ENCODE measurements at regions not wholly inside any gene's neighbourhood (a gene's known extent, or its start where the extent isn't known, plus 50 kb on each side); places are given as distances from the start of the nearest gene placed in this dataset.
"Not testable (repeated sequence)": the region's sequence is repeated elsewhere in the genome, so short reads cannot be mapped to it uniquely, and the experiment has no call there.

DNA sequence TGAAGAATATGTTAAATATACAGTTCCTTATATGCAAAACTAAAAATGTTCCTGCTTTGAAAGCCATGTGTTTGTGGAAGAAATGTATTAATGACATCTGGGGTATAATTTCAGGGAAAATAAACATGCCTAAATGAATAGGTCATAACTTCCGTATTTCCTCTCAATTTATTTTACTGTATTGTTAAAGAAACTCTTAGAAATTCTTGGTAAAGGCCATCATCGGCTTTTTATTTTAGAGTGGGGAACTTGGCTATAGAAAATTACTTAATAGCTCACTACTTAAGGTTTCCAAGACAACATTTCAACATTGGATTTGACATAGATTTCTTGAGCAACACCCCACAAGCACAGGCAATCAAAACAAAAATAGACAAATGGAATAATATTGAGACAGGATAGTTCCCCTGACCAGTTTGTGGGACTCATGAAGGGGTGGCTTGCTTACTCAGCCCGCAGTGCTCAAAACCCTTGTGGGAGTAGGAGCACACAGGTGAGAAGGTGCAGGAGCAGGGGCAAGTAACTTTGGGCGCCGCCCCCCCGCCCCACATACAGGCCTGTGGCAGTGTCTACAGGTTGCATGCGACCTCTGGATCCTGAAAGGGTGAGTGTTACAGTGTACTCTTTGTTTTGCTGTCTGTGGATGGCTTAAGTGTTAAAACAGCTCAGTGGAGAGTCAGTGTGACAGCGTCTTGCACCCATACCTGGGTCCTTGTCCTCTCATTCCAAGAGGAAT, 891.4 kb upstream of the C9orf72 start:
- Histone ChIP-seq H3K4me1 (no peaks in the 10 kb centered on the region), H3K27me3 (no peaks in the 10 kb centered on the region), H3K36me3 (no peaks in the 10 kb centered on the region), H3K27ac (no peak overlapping the region), H3K4me3 (replicated peaks in 1 of 3) (no peak overlapping the region), H3K9me3 (no peaks in the 10 kb centered on the region)
- WGBS, 2 donors: 82 to 85% methylated on average over 8 of the region's 8 CpGs
- intact Hi-C loops (cut with DNase I): no loop called here
- DNase-seq: no peak
- TF ChIP-seq, protein P1, sequence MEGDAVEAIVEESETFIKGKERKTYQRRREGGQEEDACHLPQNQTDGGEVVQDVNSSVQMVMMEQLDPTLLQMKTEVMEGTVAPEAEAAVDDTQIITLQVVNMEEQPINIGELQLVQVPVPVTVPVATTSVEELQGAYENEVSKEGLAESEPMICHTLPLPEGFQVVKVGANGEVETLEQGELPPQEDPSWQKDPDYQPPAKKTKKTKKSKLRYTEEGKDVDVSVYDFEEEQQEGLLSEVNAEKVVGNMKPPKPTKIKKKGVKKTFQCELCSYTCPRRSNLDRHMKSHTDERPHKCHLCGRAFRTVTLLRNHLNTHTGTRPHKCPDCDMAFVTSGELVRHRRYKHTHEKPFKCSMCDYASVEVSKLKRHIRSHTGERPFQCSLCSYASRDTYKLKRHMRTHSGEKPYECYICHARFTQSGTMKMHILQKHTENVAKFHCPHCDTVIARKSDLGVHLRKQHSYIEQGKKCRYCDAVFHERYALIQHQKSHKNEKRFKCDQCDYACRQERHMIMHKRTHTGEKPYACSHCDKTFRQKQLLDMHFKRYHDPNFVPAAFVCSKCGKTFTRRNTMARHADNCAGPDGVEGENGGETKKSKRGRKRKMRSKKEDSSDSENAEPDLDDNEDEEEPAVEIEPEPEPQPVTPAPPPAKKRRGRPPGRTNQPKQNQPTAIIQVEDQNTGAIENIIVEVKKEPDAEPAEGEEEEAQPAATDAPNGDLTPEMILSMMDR (IDR thresholded peaks at IDR 0.05): no peak
- no peak for TF ChIP-seq POLR2A (IDR thresholded peaks at IDR 0.05)

DNA sequence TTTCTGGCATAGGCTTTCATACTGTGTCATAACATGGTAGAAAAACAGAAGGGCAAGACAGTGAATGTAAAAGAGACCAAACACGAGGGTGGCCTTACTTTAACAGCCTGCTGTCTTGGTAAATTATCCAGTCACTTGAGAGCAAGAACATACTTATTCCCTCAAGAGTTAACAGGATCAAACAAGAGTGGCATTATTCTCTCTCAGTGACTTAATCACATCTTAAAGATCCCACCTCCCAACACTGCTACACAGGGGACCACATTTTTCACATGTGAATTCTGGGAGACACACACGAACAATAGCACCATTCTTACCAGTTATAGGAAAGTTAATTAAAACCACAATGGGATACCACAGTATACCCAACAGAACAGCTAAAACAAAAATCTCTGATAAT, 898.0 kb upstream of the C9orf72 start:
- Histone ChIP-seq H3K27ac (no peak overlapping the region), H3K36me3 (no peaks in the 10 kb centered on the region)
- 63 to 76% methylated on average over 2 of the region's 2 CpGs for whole genome bisulfite sequencing, 2 donors

DNA sequence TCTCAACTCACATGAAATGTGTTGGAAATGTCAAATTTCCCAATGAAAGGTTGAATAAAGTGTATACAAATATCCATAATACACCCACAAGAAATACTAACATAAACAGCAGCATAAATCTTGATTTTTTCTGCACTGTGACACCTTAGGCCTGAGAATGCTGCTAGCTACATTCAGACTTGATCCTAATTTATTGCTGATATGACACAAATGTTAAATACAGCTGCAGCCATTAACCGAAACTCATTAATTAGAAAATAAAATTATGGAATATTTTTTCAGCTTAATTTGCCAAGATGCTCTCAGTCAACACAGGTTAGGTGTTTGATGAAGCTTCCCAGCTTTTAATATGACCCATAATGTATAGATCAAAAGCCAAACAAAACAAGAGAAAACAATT, 914.3 kb upstream of the C9orf72 start:
- 93% methylated on average over 1 of the region's 1 CpG for WGBS, 2 donors
- Histone ChIP-seq H3K9me3 (no peaks in the 10 kb centered on the region), H3K4me1 (peaks cover 0 to 4% of the 10 kb centered on the region in 2 donors), H3K4me3 (replicated peaks in 1 of 3) (no peak overlapping the region), H3K27ac (no peak overlapping the region), H3K36me3 (no peaks in the 10 kb centered on the region), H3K27me3 (no peaks in the 10 kb centered on the region)
- DNase-seq: no peak
- intact Hi-C loops (cut with DNase I): no loop called here
- no peak for TF ChIP-seq POLR2A (IDR thresholded peaks at IDR 0.05)
- TF ChIP-seq, protein P1 (IDR thresholded peaks at IDR 0.05): no peak

More for the DNA sequence above, 898.0 kb upstream of the C9orf72 start:
- Histone ChIP-seq H3K27me3 (no peaks in the 10 kb centered on the region), H3K9me3 (no peaks in the 10 kb centered on the region), H3K4me1 (no peaks in the 10 kb centered on the region), H3K4me3 (replicated peaks in 1 of 3) (no peak overlapping the region)
- intact Hi-C loops (cut with DNase I): no loop called here
- no peak for DNase-seq
- TF ChIP-seq, protein P1 (IDR thresholded peaks at IDR 0.05): no peak
- TF ChIP-seq POLR2A (IDR thresholded peaks at IDR 0.05): no peak

DNA sequence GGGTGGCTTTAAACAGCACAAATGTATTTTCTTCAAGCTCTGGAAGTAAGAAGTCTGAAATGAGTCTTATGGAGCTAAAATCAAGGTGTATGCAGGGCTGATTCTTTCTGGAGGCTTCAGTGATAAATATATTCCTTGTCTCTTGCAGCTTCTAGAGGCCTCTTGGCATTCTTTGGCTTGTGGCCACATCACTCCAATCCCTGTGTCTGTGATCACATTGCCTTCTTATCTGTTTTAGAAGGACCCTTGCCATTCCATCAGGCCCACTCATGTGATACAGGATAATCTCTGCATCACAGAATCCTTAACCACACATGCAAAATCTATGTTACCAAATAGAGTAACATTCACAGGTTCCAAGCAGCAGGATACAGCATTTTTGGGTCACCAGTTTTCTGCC, 917.8 kb upstream of the C9orf72 start:
- no peak overlapping the region for H3K27ac ChIP-seq
- peaks cover 0 to 4% of the 10 kb centered on the region in 2 donors for H3K4me1 ChIP-seq
- no peaks in the 10 kb centered on the region for H3K9me3 ChIP-seq
- H3K27me3 ChIP-seq: no peaks in the 10 kb centered on the region
- peak; percentile 71 to 76 for DNase-seq
- H3K4me3 ChIP-seq (replicated peaks in 1 of 3): no peak overlapping the region
- intact Hi-C loops (cut with DNase I): no loop called here
- TF ChIP-seq POLR2A (IDR thresholded peaks at IDR 0.05): no peak
- TF ChIP-seq, protein P1 (IDR thresholded peaks at IDR 0.05): no peak
- H3K36me3 ChIP-seq: no peaks in the 10 kb centered on the region

DNA sequence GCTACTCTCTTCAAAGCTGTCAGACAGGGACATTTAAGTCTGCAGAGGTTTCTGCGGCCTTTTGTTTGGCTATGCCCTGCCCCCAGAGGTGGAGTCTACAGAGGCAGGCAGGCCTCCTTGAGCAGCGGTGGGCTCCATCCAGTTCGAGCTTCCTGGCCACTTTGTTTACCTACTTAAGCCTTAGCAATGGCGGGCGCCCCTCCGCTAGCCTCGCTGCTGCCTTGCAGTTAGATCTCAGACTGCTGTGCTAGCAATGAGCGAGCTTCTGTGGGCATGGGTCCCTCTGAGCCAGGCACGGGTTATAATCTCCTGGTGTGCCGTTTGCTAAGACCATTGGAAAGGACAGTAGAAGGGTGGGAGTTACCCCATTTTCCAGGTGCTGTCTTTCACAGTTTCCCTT, 924.9 kb upstream of the C9orf72 start:
- H3K36me3 ChIP-seq; H3K27me3 ChIP-seq; intact Hi-C loops (cut with DNase I); H3K9me3 ChIP-seq; DNase-seq; H3K4me1 ChIP-seq; H3K4me3 ChIP-seq (replicated peaks in 1 of 3); H3K27ac ChIP-seq: not testable (repeated sequence)
- 94 to 98% methylated on average over 10 of the region's 10 CpGs for WGBS, 2 donors

All from thyroid gland (tissue), 4 donors.